OCI-LY3 (cell line): ENCODE measurements at regions not wholly inside any gene's neighbourhood (a gene's known extent, or its start where the extent isn't known, plus 50 kb on each side); places are given as distances from the start of the nearest gene placed in this dataset.

Experiments used
- H2AFZ ChIP-seq: fragments of 200-600, 300-600 bp; shearing (Covaris generic); 2 replicates; pipeline ENCODE4 v1.6.0; 2014; ENCODE audit warnings: antibody characterized with exemption, low read depth, low read length
- H3K27ac ChIP-seq: fragments of 200-600, 300-600 bp; sonication (generic); 2 replicates; pipeline ENCODE4 v1.5.1; 2014; ENCODE audit warnings: mild to moderate bottlenecking, low read length, moderate library complexity, mixed read lengths
- H3K27me3 ChIP-seq: fragments of 200-600, 300-600 bp; sonication (generic); 2 replicates; pipeline ENCODE4 v1.6.1; 2014; ENCODE audit warnings: low read depth, low read length, mixed read lengths
- H3K36me3 ChIP-seq: fragments of 200-600, 300-600 bp; sonication (generic); replicated peaks from 2 replicates; pipeline ENCODE3; 2014; ENCODE audit warnings: low read depth, low read length, mixed read lengths
- H3K4me1 ChIP-seq: fragments of 300-600, 200-600 bp; sonication (generic); 2 replicates; pipeline ENCODE4 v1.6.1; 2014; ENCODE audit warnings: low read length, mixed read lengths
- H3K4me2 ChIP-seq: fragments of 200-600, 300-600 bp; sonication (generic); 2 replicates; pipeline ENCODE4 v1.6.1; 2014; ENCODE audit warnings: low read length, mixed read lengths
- H3K4me3 ChIP-seq: fragments of 300-600, 200-600 bp; sonication (generic); 2 replicates; pipeline ENCODE4 v1.5.1; 2014; ENCODE audit warnings: antibody characterized with exemption, mild to moderate bottlenecking, low read length, moderate library complexity
- H3K79me2 ChIP-seq: fragments of 300-600, 200-600 bp; shearing (Covaris generic); 2 replicates; pipeline ENCODE4 v1.6.1; 2014; ENCODE audit warnings: mild to moderate bottlenecking, low read length, mixed read lengths
- H3K9ac ChIP-seq: fragments of 300-600, 200-600 bp; shearing (Covaris generic); 2 replicates; pipeline ENCODE4 v1.6.0; 2014; ENCODE audit warnings: mild to moderate bottlenecking, low read length, moderate library complexity
- H3K9me3 ChIP-seq: fragments of 200-600, 300-600 bp; shearing (Covaris generic); 2 replicates; pipeline ENCODE4 v1.6.1; 2014; ENCODE audit warnings: low read length, mixed read lengths; ENCODE audit not compliant: insufficient read depth
- H4K20me1 ChIP-seq: fragments of 200-600, 300-600 bp; sonication (generic); 2 replicates; pipeline ENCODE4 v1.6.1; 2016; ENCODE audit warnings: low read length, mixed read lengths; ENCODE audit not compliant: insufficient read depth
- EZH2phosphoT487 ChIP-seq: fragments of 200-600 bp; shearing (Covaris generic); IDR thresholded peaks from 2 replicates; pipeline ENCODE4 v1.6.1; 2018; ENCODE audit warnings: antibody characterized with exemption, mixed run types, low read depth
- TF ChIP-seq, protein P1 (sequence below): fragments of 200-600, 300-600 bp; sonication (generic); IDR thresholded peaks from 2 replicates; pipeline ENCODE4 v1.5.1; 2014; ENCODE audit warnings: antibody characterized with exemption, low read length, low read depth

DNA sequence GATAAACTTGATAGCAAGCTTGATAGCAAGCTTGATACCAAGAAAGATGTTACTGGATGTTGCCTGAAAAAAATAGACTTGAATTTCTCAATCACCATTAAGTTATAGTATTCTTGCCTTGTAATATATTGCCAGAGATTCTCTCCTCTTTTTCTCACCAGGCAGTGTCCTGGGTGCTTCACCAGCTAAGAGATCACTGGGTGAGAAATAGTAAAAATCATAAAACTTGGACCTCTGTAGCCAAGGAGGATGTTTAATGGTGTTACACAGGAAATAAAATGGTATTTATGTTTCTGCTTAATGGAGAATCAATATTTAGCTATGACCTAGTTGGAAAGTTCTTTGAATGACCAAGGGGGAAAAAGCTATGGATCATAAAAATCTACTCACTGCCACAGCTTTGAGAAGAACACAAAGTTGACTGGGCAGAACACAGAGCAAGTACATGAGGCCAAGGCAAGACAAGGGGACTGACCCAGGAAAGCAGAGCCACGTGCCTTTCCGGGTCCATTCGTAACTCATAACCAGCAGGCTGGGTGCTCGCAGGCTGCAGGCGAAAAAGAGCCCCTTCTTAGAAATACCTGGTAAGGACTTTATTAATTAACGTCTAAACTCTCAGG, 129.4 kb upstream of the HNMT start:
- Histone ChIP-seq H3K4me2 (no peak overlapping the region), H3K27ac (no peak overlapping the region)
- TF ChIP-seq, protein P1, sequence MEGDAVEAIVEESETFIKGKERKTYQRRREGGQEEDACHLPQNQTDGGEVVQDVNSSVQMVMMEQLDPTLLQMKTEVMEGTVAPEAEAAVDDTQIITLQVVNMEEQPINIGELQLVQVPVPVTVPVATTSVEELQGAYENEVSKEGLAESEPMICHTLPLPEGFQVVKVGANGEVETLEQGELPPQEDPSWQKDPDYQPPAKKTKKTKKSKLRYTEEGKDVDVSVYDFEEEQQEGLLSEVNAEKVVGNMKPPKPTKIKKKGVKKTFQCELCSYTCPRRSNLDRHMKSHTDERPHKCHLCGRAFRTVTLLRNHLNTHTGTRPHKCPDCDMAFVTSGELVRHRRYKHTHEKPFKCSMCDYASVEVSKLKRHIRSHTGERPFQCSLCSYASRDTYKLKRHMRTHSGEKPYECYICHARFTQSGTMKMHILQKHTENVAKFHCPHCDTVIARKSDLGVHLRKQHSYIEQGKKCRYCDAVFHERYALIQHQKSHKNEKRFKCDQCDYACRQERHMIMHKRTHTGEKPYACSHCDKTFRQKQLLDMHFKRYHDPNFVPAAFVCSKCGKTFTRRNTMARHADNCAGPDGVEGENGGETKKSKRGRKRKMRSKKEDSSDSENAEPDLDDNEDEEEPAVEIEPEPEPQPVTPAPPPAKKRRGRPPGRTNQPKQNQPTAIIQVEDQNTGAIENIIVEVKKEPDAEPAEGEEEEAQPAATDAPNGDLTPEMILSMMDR: no peak
- TF ChIP-seq EZH2phosphoT487: no peak

DNA sequence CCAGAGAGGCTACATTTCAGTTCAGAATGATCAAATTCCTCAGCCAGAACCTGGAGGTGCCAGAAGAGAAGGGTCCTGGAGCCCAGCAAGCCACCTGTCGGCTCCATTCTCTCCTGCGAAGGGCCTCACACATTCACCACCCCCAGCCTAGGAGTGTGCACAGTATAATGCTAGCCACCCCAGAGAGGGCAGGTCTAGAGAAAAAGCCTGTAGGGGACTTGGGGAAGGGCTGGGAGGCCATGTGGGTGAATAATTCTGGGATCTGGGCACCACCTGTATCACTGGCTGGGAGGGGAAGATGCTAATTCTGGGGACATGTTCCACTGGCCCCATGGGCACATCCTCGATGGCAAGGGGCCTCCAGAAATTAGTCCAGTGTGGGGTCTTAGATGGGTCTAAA, 127.6 kb upstream of the HNMT start:
- Histone ChIP-seq H3K79me2 (no peaks in the 10 kb centered on the region), H3K9me3 (no peaks in the 10 kb centered on the region), H3K9ac (no peak overlapping the region), H4K20me1 (no peaks in the 10 kb centered on the region), H3K27ac (no peak overlapping the region), H3K4me1 (no peaks in the 10 kb centered on the region), H3K27me3 (peaks cover 19% of the 10 kb centered on the region), H2AFZ (no peak overlapping the region), H3K36me3 (no peaks in the 10 kb centered on the region), H3K4me3 (no peak overlapping the region), H3K4me2 (no peak overlapping the region)
- no peak for TF ChIP-seq EZH2phosphoT487
- TF ChIP-seq, protein P1: no peak

More for the DNA sequence above, 129.4 kb upstream of the HNMT start:
- H3K9ac ChIP-seq: no peak overlapping the region
- H3K27me3 ChIP-seq: peaks cover 21% of the 10 kb centered on the region
- no peak overlapping the region for H2AFZ ChIP-seq
- no peaks in the 10 kb centered on the region for H3K79me2 ChIP-seq
- no peaks in the 10 kb centered on the region for H3K4me1 ChIP-seq
- no peaks in the 10 kb centered on the region for H4K20me1 ChIP-seq
- H3K4me3 ChIP-seq: no peak overlapping the region
- no peaks in the 10 kb centered on the region for H3K36me3 ChIP-seq
- no peaks in the 10 kb centered on the region for H3K9me3 ChIP-seq

DNA sequence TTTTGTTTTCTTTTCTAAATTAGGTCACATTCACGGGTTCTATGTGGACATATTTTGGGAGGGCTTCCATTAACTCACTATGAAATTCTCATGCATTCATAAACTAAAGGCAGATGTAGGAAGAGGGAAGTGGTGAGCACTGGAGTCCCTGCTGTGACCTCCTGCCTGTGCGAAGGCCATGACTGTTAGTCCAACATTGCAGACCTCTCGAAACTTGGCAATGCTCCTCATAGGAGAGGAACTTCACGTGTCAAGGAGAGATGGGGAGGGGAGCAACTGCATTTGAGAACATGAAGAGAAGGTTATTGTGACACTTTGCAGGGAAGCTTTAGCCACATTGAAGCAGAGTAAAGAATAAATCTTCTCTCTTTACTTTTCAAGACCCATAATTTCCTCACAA, 126.4 kb upstream of the HNMT start:
- no peaks in the 10 kb centered on the region for H3K36me3 ChIP-seq
- H3K79me2 ChIP-seq: no peaks in the 10 kb centered on the region
- no peaks in the 10 kb centered on the region for H3K9me3 ChIP-seq
- no peaks in the 10 kb centered on the region for H3K4me1 ChIP-seq
- H3K9ac ChIP-seq: no peak overlapping the region
- no peaks in the 10 kb centered on the region for H4K20me1 ChIP-seq
- H3K4me2 ChIP-seq: no peak overlapping the region
- H3K4me3 ChIP-seq: no peak overlapping the region
- H2AFZ ChIP-seq: no peak overlapping the region
- no peak overlapping the region for H3K27ac ChIP-seq
- TF ChIP-seq EZH2phosphoT487: no peak
- TF ChIP-seq, protein P1: no peak
- H3K27me3 ChIP-seq: peaks cover 19% of the 10 kb centered on the region

DNA sequence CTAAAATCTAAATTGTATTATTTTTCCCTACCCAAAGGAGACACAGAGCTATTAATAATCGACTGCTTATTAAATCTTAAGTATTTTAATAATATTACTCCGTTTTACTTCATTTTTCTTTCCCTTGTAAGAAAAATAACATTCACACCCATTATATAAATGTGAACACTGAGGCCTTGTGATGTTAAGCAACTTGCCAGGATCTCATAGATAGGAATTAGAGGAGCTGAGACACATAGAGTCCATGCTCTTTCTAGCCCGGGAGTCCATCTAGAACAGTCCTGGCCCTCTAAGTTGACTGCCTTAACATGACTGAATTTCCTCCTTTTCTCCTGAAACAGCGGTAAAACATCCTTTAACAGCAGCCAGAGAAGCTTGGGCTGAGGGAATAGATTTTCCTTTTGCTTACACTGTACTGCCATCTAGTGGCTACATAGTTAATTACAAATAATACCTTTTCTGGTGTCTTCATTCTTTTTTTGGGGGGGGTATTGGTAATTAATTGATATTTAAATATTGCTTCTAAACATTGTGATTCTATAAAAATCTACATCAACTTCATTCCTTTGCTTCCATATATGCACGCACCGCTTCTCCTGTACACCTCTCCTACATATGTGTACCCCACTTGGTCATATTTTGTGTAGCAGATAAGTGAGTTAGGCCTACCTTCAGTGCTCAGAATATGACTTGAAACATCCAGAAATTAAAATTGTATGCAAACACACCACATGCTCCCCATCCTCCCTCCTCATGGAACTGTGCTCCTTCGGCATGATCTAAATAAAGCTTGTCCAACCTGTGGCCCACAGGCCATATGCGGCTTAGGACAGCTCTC, 125.8 kb upstream of the HNMT start:
- no peak overlapping the region for H3K9ac ChIP-seq
- H3K79me2 ChIP-seq: no peaks in the 10 kb centered on the region
- H3K4me3 ChIP-seq: no peak overlapping the region
- H3K27me3 ChIP-seq: peaks cover 19% of the 10 kb centered on the region
- TF ChIP-seq, protein P1: peak; percentile 82
- no peak for TF ChIP-seq EZH2phosphoT487
- no peaks in the 10 kb centered on the region for H3K4me1 ChIP-seq
- H3K27ac ChIP-seq: no peak overlapping the region
- H2AFZ ChIP-seq: no peak overlapping the region
- no peak overlapping the region for H3K4me2 ChIP-seq
- no peaks in the 10 kb centered on the region for H3K36me3 ChIP-seq
- H4K20me1 ChIP-seq: no peaks in the 10 kb centered on the region
- no peaks in the 10 kb centered on the region for H3K9me3 ChIP-seq
